ENCODE measurements at regions not wholly inside any gene's neighbourhood (a gene's known extent, or its start where the extent isn't known, plus 50 kb on each side); places are given as distances from the start of the nearest gene placed in this dataset.

- TF ChIP-seq CTCF (IDR thresholded peaks at IDR 0.05; ENCODE audit: borderline replicate concordance, extremely low read depth, low read length, poor library complexity, severe bottlenecking) = no peak
- no peak for TF ChIP-seq EZH2 (IDR thresholded peaks at IDR 0.05; ENCODE audit: borderline replicate concordance, low read depth, low read length, severe bottlenecking)
Observed at GRCh38 chr3:153273217-153273616, 111.2 kb downstream of the RAP2B start.
